ENCODE measurements at regions not wholly inside any gene's neighbourhood (a gene's known extent, or its start where the extent isn't known, plus 50 kb on each side); places are given as distances from the start of the nearest gene placed in this dataset.

- Mint-ChIP-seq H3K4me3 (ENCODE audit: unreplicated experiment) (no peak overlapping the region), H3K36me3 (ENCODE audit: low read depth, unreplicated experiment) (no peaks in the 10 kb centered on the region), H3K27ac (ENCODE audit: unreplicated experiment) (no peak overlapping the region), H3K4me1 (ENCODE audit: low read depth, unreplicated experiment) (peaks cover 2% of the 10 kb centered on the region), H3K9me3 (ENCODE audit: unreplicated experiment) (no peaks in the 10 kb centered on the region), H3K27me3 (ENCODE audit: low read depth, unreplicated experiment) (no peaks in the 10 kb centered on the region)
- H4K20me1 ChIP-seq (ENCODE audit: insufficient read depth, low read length) = no peaks in the 10 kb centered on the region
- no peaks in the 10 kb centered on the region for H3K4me1 ChIP-seq (ENCODE audit: insufficient read depth, low read length)
- H3K36me3 ChIP-seq (ENCODE audit: insufficient read depth, low read length) = no peaks in the 10 kb centered on the region
- no peak for DNase-seq (ENCODE audit: low read depth)
- H3K4me2 ChIP-seq (ENCODE audit: low read length) = no peak overlapping the region
- no peak for TF ChIP-seq EZH2 (IDR thresholded peaks at IDR 0.05; ENCODE audit: insufficient read depth, low read length)
- TF ChIP-seq, protein P1, sequence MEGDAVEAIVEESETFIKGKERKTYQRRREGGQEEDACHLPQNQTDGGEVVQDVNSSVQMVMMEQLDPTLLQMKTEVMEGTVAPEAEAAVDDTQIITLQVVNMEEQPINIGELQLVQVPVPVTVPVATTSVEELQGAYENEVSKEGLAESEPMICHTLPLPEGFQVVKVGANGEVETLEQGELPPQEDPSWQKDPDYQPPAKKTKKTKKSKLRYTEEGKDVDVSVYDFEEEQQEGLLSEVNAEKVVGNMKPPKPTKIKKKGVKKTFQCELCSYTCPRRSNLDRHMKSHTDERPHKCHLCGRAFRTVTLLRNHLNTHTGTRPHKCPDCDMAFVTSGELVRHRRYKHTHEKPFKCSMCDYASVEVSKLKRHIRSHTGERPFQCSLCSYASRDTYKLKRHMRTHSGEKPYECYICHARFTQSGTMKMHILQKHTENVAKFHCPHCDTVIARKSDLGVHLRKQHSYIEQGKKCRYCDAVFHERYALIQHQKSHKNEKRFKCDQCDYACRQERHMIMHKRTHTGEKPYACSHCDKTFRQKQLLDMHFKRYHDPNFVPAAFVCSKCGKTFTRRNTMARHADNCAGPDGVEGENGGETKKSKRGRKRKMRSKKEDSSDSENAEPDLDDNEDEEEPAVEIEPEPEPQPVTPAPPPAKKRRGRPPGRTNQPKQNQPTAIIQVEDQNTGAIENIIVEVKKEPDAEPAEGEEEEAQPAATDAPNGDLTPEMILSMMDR (IDR thresholded peaks at IDR 0.05; ENCODE audit: insufficient read depth, low read depth, low read length) = no peak
- no peaks in the 10 kb centered on the region for H3K27me3 ChIP-seq (ENCODE audit: insufficient read depth, low read length)
- no peaks in the 10 kb centered on the region for H3K9me3 ChIP-seq (ENCODE audit: insufficient read depth, low read depth, low read length)
- FAIRE-seq = no peak
- no peak overlapping the region for H3K4me3 ChIP-seq (ENCODE audit: insufficient read depth, low read depth, low read length)
- no peak overlapping the region for H3K9ac ChIP-seq (ENCODE audit: low read length)
- H2AFZ ChIP-seq (ENCODE audit: low read depth, low read length) = no peak overlapping the region
- H3K27ac ChIP-seq (ENCODE audit: low read depth, low read length) = no peak overlapping the region
- H3K79me2 ChIP-seq (ENCODE audit: insufficient read depth, low read length) = no peaks in the 10 kb centered on the region
These were observed 1634.6 kb upstream of the PCDH20 start for GRCh38 chr13:63050287-63050686.

DNA sequence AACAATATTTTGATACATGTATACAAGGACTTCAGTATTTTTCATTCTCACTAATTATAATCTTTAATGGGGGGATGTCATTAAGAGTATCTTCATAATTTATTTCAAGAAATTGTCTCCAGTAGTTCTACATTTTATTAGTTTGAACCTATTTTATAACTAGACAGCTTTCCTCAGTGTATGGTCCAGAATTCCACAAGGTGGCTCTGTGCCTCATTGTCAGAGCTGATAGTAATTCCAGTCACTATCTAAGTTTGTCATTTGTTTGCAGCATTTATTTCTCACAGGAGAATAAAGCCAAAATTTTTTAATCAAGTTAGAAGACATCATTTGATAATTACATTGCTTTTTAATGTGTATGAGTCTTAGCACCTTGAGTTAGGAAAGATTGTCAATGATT, 1633.0 kb upstream of the PCDH20 start:
- Mint-ChIP-seq H3K4me3 (ENCODE audit: unreplicated experiment) (no peak overlapping the region), H3K36me3 (ENCODE audit: low read depth, unreplicated experiment) (no peaks in the 10 kb centered on the region)
- FAIRE-seq = peak; percentile 67

More for the DNA sequence above, 1633.0 kb upstream of the PCDH20 start:
- Mint-ChIP-seq H3K27me3 (ENCODE audit: low read depth, unreplicated experiment) (no peaks in the 10 kb centered on the region), H3K9me3 (ENCODE audit: unreplicated experiment) (no peaks in the 10 kb centered on the region), H3K4me1 (ENCODE audit: low read depth, unreplicated experiment) (peaks cover 6% of the 10 kb centered on the region), H3K27ac (ENCODE audit: unreplicated experiment) (no peak overlapping the region)
- TF ChIP-seq EZH2 (IDR thresholded peaks at IDR 0.05; ENCODE audit: insufficient read depth, low read length) = no peak
- TF ChIP-seq, protein P1 (IDR thresholded peaks at IDR 0.05; ENCODE audit: insufficient read depth, low read depth, low read length) = no peak
- no peaks in the 10 kb centered on the region for H4K20me1 ChIP-seq (ENCODE audit: insufficient read depth, low read length)
- no peak overlapping the region for H3K4me2 ChIP-seq (ENCODE audit: low read length)
- no peaks in the 10 kb centered on the region for H3K27me3 ChIP-seq (ENCODE audit: insufficient read depth, low read length)
- no peak overlapping the region for H2AFZ ChIP-seq (ENCODE audit: low read depth, low read length)
- H3K36me3 ChIP-seq (ENCODE audit: insufficient read depth, low read length) = no peaks in the 10 kb centered on the region
- no peak for DNase-seq (ENCODE audit: low read depth)
- H3K9ac ChIP-seq (ENCODE audit: low read length) = no peak overlapping the region
- no peaks in the 10 kb centered on the region for H3K4me1 ChIP-seq (ENCODE audit: insufficient read depth, low read length)
- no peak overlapping the region for H3K4me3 ChIP-seq (ENCODE audit: insufficient read depth, low read depth, low read length)
- no peaks in the 10 kb centered on the region for H3K9me3 ChIP-seq (ENCODE audit: insufficient read depth, low read depth, low read length)
- H3K79me2 ChIP-seq (ENCODE audit: insufficient read depth, low read length) = no peaks in the 10 kb centered on the region
- no peak overlapping the region for H3K27ac ChIP-seq (ENCODE audit: low read depth, low read length)

All from astrocyte (in vitro differentiated cells and primary cell).